Hindlimb muscle (tissue), 1 donor: ENCODE measurements at regions not wholly inside any gene's neighbourhood (a gene's known extent, or its start where the extent isn't known, plus 50 kb on each side); places are given as distances from the start of the nearest gene placed in this dataset.
"Not testable (repeated sequence)": the region's sequence is repeated elsewhere in the genome, so short reads cannot be mapped to it uniquely, and the experiment has no call there.

Experiments
- DNase-seq: peaks from one replicate; pipeline ENCODE4 v3.0.0-alpha.2; 2013

GRCh38 chr12:38159591-38160317 lies 156.8 kb upstream of the ALG10B start:
- DNase-seq: no peak

- DNase-seq: no peak
These were observed 156.1 kb upstream of the ALG10B start for GRCh38 chr12:38160318-38161122.

- no peak for DNase-seq
These were observed 155.2 kb upstream of the ALG10B start for GRCh38 chr12:38161123-38162000.

- DNase-seq: no peak
These were observed 154.6 kb upstream of the ALG10B start for GRCh38 chr12:38162013-38162412.

GRCh38 chr12:38162708-38163441 lies 153.7 kb upstream of the ALG10B start:
- no peak for DNase-seq

- no peak for DNase-seq
These were observed 153.2 kb upstream of the ALG10B start for GRCh38 chr12:38163442-38163801.

GRCh38 chr12:38166225-38166624 lies 150.3 kb upstream of the ALG10B start:
- DNase-seq: no peak

GRCh38 chr12:38175538-38175937 lies 141.0 kb upstream of the ALG10B start:
- DNase-seq: no peak

GRCh38 chr12:38183617-38184016 lies 133.0 kb upstream of the ALG10B start:
- DNase-seq: not testable (repeated sequence)

- DNase-seq: not testable (repeated sequence)
These were observed 119.3 kb upstream of the ALG10B start for GRCh38 chr12:38197286-38197685.

GRCh38 chr12:38201461-38202276 lies 114.9 kb upstream of the ALG10B start:
- no peak for DNase-seq

GRCh38 chr12:38204831-38205230 lies 111.7 kb upstream of the ALG10B start:
- DNase-seq: no peak

GRCh38 chr12:38222011-38222410 lies 94.6 kb upstream of the ALG10B start:
- DNase-seq: no peak

GRCh38 chr12:38238328-38238727 lies 78.2 kb upstream of the ALG10B start:
- DNase-seq: not testable (repeated sequence)

GRCh38 chr12:38253778-38254177 lies 62.8 kb upstream of the ALG10B start:
- DNase-seq: no peak

- DNase-seq: no peak
These were observed 58.2 kb upstream of the ALG10B start for GRCh38 chr12:38258411-38258810.
